Stimulated activated CD4-positive, alpha-beta T cell treated with anti-CD3 and anti-CD28 coated beads, Interleukin-4, amount 100 ng/mL, for 1 hour (primary cell): ENCODE measurements at regions not wholly inside any gene's neighbourhood (a gene's known extent, or its start where the extent isn't known, plus 50 kb on each side); places are given as distances from the start of the nearest gene placed in this dataset.
"Not testable (repeated sequence)": the region's sequence is repeated elsewhere in the genome, so short reads cannot be mapped to it uniquely, and the experiment has no call there.

Source experiments
- DNase-seq: peaks from one replicate; pipeline ENCODE4 v3.0.0-alpha.2; 2020

- DNase-seq = no peak
Measured at GRCh38 chr17:70961341-70961740, 792.0 kb downstream of the KCNJ2 start.

GRCh38 chr17:70968302-70968701 is 799.0 kb downstream of the KCNJ2 start:
- DNase-seq = no peak

DNA sequence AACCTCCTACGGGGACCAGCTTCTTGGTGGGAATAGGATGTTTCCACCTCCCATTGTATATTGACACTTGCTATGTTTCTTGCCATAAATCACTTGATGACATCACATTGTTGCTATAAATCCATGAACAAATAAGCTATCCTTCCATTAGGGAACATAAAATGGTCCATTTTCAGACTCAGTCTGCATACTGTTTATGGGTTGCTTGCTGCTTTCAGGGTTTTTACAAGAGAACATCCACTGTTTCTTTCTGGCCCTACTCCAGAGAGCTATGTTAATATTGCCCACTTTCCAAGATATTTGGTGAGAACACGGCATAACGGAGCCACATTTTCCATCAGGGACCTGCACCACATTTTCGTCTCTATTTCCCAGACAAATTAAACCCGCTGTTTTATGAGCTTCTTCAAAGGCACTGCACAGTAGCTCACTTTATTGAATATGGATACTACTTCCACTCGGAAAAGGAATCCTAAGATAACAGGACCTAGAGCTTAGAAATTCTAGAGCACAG is 800.2 kb downstream of the KCNJ2 start:
- DNase-seq = no peak

DNA sequence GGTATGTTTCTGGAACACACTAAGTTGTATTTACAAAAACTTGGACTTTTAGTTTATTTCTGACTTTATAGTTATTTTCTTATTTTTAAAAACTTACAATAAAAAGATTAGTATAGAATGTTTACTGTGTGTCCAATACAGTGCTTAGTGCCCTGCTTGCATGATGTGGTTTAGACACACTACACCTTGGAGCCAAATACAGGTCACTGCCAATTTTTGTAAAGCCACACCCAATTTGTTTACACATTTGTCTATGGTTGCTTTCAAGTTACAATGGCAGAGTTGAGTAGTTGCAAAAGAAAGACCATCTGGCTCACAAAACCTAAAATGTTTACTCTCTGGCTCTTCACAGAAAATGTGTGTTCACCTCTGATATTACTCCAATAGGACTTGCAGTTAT is 807.1 kb downstream of the KCNJ2 start:
- DNase-seq = no peak

GRCh38 chr17:70984873-70985272 is 815.5 kb downstream of the KCNJ2 start:
- DNase-seq = no peak

DNA sequence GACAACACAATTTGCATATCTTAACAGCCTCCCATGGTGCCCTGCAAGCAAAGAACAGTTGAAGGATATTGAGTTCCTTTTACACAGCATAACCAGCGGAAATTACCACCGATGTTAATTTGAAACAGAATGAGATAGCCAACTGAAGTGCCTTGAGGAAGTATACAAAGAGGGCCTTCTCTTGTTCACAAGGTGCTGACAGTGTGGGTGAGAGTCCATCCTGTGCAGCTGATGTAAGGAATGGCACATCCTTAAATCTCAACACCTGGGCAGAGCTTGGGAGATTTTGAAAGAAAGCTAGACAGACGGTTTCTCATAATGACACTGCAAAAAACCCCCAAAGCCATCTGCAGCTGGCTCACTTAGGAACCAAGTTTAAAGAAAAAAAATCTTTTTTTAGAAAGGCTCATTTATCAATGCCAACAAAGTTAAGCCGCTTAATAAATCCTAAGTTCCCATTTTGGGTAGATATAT is 818.6 kb downstream of the KCNJ2 start:
- no peak for DNase-seq

GRCh38 chr17:70988622-70989021 is 819.3 kb downstream of the KCNJ2 start:
- no peak for DNase-seq

DNA sequence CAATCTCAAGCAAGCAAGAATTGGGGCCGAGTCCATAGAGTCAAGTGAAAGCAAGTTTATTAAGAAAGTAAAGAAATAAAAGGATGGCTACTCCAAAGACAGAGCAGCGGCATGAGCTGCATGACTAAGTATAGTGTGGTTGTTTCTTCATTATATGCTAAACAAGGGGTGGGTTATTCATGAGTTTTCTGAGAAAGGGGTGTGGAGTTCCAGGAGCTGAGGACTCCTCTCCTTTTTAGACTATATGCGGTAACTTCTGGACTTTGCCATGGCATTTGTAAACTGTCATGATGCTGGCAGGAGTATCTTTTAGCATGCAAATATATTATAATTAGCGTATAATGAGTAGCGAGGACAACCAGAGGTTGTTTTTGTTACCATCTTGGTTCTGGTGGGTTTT is 819.9 kb downstream of the KCNJ2 start:
- no peak for DNase-seq

DNA sequence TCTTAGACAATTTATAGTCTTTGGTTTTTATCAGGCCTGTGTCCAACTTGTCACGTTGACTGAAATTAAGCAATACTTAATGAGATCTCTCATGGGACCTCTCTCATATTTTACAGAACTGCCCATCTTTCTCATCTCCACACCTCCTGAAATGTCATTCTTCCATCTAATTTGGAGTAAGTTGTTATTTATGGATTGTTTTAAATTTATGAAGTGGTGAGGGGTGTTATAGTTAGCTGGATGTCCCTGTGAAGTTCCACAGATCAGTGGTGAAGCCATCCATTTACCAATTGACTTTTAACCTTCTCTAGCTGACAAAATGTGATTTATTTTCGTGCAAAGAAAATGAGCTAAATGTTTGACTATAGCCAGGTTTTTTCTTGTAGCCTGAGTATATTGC is 824.9 kb downstream of the KCNJ2 start:
- no peak for DNase-seq

GRCh38 chr17:70995997-70996396 is 826.7 kb downstream of the KCNJ2 start:
- no peak for DNase-seq

DNA sequence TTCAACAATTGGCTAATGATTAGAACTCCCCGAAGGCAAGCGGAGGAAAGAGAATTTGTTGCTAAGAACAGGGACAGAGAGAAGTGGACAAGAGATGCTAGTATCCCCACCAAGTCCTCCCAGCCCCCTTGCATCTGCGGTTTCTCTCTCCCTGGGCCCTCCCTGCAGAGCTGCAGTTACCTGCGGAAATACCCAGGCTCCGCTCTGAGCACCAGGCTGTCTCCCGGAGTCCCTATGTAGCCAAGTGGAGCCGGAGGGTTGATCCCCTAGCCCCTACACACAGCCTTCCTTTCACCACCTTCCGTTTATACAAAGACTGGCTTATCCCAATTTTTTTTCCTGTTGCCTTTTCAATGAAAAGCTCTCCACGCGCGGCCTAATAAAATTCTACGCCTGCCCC is 834.4 kb downstream of the KCNJ2 start:
- no peak for DNase-seq

- no peak for DNase-seq
Measured at GRCh38 chr17:71004413-71004812, 835.1 kb downstream of the KCNJ2 start.

DNA sequence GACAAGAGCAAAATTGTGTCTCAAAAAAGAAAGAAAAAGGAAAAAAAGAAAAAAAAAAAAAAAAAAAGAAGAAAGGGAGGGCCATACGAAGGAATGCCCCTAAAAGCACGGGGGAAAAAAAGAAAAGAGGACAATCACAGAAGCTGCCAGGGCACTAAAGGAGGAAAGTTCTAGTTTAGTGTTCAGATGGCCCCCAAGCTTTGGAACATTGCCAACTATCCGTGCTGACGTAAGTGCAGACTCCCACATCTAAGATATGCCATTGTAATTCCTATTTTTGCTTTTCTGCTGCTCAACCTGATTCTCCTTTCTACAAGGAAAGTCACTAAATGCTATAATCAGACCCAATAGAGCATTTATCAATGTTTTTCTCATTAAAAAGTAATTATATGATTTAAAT is 842.1 kb downstream of the KCNJ2 start:
- DNase-seq = no peak

- DNase-seq = no peak
Measured at GRCh38 chr17:71019699-71020098, 850.4 kb downstream of the KCNJ2 start.

DNA sequence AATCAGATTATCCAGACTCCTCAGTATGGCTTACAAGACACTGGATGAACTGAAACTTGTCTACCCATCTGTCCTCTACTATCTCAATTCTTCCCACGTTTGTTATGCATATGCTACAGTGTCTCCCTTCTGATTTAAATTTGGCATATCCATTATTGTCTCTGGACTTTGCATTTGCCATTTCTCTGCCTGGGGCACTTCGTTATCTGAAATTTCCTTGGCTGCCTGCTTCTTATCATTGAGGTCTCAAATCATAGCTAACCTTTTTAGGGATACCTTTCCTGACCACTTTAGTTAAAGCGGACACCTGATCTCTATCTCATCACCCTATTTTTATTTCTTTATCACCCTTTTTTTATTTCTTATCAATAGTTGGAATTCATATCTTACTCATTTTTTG is 853.4 kb downstream of the KCNJ2 start:
- DNase-seq = no peak

- no peak for DNase-seq
Measured at GRCh38 chr17:71023249-71024030, 854.1 kb downstream of the KCNJ2 start.

- DNase-seq = no peak
Measured at GRCh38 chr17:71024172-71024571, 854.8 kb downstream of the KCNJ2 start.

DNA sequence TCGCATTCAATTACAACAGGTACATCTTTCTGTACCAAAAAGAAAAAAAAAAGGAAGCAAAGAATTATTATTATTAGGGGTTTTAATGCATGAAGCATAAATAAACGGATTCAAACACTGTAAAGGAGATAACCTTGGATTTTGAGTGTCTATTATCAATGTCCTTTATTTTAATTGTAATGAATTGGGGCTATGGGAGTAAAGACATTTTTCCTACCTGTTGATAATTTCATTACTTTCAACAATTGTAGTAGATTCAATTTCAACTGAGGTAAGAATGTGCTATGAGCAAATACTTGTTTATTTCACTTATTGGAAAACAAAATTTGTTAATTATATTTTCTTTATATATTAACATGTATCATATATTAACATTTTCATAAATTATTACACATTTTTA is 855.6 kb downstream of the KCNJ2 start:
- no peak for DNase-seq

DNA sequence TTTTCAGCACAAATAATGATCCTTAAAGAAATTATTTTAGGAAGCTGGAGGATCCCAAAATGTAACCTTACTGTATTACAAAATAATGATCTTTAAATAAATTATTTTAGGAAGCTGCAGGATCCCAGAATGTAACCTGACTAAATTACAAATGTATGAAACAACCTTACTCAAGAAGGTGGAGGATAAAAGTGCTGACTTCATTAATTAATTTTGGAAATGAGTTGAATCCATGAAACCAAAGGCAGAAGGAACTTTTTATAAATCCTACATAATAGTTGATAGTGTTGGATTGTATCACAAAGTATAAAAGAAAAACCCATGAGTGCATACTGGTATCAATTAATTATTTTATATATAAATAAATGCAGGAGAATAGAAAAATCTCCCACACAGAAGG is 859.9 kb downstream of the KCNJ2 start:
- no peak for DNase-seq

GRCh38 chr17:71031286-71031685 is 862.0 kb downstream of the KCNJ2 start:
- DNase-seq = not testable (repeated sequence)

DNA sequence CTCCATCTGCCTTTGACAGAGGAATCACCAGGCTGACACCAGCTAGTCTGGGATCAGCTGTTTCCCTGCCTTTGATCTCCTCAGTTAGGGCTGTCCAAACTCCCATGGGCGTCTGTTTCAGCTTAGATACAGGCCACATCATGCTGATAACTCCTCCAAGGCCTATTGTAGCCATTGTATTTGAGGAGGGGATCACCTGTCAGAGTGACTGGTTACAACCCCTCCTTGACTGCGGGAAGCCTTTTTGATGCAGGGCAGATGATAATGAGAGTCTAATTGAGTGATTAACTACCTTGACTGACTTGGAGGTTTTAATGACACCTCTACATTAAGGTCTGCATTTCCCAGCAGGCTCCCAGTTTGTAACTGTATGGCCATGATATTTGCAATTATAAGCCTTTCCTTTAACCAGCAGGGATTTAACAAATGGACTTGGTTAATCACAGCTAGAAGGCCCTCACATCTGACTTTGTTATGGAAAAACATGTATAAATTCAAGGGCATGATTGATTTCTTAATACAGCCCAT is 863.5 kb downstream of the KCNJ2 start:
- DNase-seq = no peak

DNA sequence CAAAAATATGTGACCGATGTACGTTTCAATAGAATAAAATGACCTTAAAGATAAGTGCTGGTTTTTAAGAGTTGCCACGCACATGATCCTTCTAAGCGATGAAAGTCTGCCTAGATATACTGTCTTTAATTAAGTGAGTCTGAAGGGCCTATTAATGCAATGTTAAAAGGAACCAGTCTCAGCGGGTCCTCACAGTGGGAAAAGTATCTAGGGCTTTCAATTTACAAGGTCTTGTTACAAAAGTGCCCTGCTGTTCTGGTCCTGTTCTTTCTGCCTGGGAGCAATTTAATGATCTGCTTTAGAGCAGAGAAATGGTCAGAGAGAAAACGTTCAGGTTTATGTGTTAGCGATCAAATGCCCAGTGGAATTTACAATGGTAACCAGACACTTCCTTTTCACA is 864.0 kb downstream of the KCNJ2 start:
- no peak for DNase-seq

- no peak for DNase-seq
Measured at GRCh38 chr17:71035226-71035625, 865.9 kb downstream of the KCNJ2 start.

GRCh38 chr17:71037386-71037785 is 868.1 kb downstream of the KCNJ2 start:
- no peak for DNase-seq

DNA sequence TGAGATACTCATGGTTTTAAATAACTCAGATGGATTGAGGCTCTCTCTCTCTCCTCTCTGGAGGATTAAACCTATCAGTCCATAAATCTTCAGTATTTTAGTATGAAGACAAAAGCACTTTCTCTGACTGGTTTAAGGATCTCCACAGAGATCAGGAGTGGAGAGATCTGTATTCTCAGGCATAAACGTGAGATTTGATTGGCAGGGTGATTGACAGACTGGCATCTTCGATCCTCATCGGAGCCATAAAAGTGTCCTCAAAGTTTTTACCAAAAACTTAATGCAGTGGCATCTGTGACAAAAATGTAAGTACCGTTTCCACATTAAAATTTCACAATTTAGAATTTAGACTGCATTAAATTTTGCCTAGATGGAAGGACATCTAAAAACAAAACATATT is 870.1 kb downstream of the KCNJ2 start:
- DNase-seq = no peak
